GM19240 (cell line): ENCODE measurements at regions not wholly inside any gene's neighbourhood (a gene's known extent, or its start where the extent isn't known, plus 50 kb on each side); places are given as distances from the start of the nearest gene placed in this dataset.
"Not testable (repeated sequence)": the region's sequence is repeated elsewhere in the genome, so short reads cannot be mapped to it uniquely, and the experiment has no call there.

ENCODE experiments used
- DNase-seq: peaks from one replicate; pipeline ENCODE4 v3.0.0; 2011; ENCODE audit warnings: low spot score; ENCODE audit not compliant: insufficient read length

- DNase-seq, result no peak
Measured at GRCh38 chr7:46126675-46127300, 205.7 kb upstream of the IGFBP3 start.

GRCh38 chr7:46123756-46124343 is 202.8 kb upstream of the IGFBP3 start:
- DNase-seq, result no peak

GRCh38 chr7:46115410-46115809 is 194.3 kb upstream of the IGFBP3 start:
- DNase-seq, result no peak

- no peak for DNase-seq
Measured at GRCh38 chr7:46109437-46109836, 188.4 kb upstream of the IGFBP3 start.

GRCh38 chr7:46108272-46108671 is 187.2 kb upstream of the IGFBP3 start:
- DNase-seq, result no peak

GRCh38 chr7:46107610-46108217 is 186.6 kb upstream of the IGFBP3 start:
- DNase-seq, result no peak

GRCh38 chr7:46100521-46100920 is 179.4 kb upstream of the IGFBP3 start:
- no peak for DNase-seq

GRCh38 chr7:46099076-46099475 is 178.0 kb upstream of the IGFBP3 start:
- no peak for DNase-seq

- no peak for DNase-seq
Measured at GRCh38 chr7:46091071-46091470, 170.0 kb upstream of the IGFBP3 start.

- DNase-seq, result no peak
Measured at GRCh38 chr7:46089281-46089680, 168.2 kb upstream of the IGFBP3 start.

- DNase-seq, result not testable (repeated sequence)
Measured at GRCh38 chr7:46088486-46088885, 167.4 kb upstream of the IGFBP3 start.

GRCh38 chr7:46080595-46081159 is 159.6 kb upstream of the IGFBP3 start:
- no peak for DNase-seq

- DNase-seq, result no peak
Measured at GRCh38 chr7:46079421-46079820, 158.3 kb upstream of the IGFBP3 start.

GRCh38 chr7:46076527-46076926 is 155.5 kb upstream of the IGFBP3 start:
- DNase-seq, result no peak

GRCh38 chr7:46072722-46073121 is 151.7 kb upstream of the IGFBP3 start:
- no peak for DNase-seq

GRCh38 chr7:46071601-46072000 is 150.5 kb upstream of the IGFBP3 start:
- DNase-seq, result no peak

- no peak for DNase-seq
Measured at GRCh38 chr7:46071076-46071475, 150.0 kb upstream of the IGFBP3 start.

GRCh38 chr7:46068159-46068558 is 147.1 kb upstream of the IGFBP3 start:
- no peak for DNase-seq

GRCh38 chr7:46059308-46060020 is 138.4 kb upstream of the IGFBP3 start:
- no peak for DNase-seq

GRCh38 chr7:46058086-46058823 is 137.2 kb upstream of the IGFBP3 start:
- no peak for DNase-seq

GRCh38 chr7:46054915-46055314 is 133.8 kb upstream of the IGFBP3 start:
- no peak for DNase-seq
